ENCODE measurements at regions not wholly inside any gene's neighbourhood (a gene's known extent, or its start where the extent isn't known, plus 50 kb on each side); places are given as distances from the start of the nearest gene placed in this dataset.

- Histone ChIP-seq H3K4me1 (no peaks in the 10 kb centered on the region), H3K36me3 (no peaks in the 10 kb centered on the region), H3K27me3 (no peaks in the 10 kb centered on the region), H3K27ac (no peak overlapping the region), H3K9me3 (no peaks in the 10 kb centered on the region), H3K4me3 (no peak overlapping the region)
- DNase-seq, result no peak
- TF ChIP-seq, protein P1, sequence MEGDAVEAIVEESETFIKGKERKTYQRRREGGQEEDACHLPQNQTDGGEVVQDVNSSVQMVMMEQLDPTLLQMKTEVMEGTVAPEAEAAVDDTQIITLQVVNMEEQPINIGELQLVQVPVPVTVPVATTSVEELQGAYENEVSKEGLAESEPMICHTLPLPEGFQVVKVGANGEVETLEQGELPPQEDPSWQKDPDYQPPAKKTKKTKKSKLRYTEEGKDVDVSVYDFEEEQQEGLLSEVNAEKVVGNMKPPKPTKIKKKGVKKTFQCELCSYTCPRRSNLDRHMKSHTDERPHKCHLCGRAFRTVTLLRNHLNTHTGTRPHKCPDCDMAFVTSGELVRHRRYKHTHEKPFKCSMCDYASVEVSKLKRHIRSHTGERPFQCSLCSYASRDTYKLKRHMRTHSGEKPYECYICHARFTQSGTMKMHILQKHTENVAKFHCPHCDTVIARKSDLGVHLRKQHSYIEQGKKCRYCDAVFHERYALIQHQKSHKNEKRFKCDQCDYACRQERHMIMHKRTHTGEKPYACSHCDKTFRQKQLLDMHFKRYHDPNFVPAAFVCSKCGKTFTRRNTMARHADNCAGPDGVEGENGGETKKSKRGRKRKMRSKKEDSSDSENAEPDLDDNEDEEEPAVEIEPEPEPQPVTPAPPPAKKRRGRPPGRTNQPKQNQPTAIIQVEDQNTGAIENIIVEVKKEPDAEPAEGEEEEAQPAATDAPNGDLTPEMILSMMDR (IDR thresholded peaks at IDR 0.05), result no peak
- FAIRE-seq, result no peak
- 45 to 54% methylated on average over 8 of the region's 8 CpGs for WGBS, 2 donors
- intact Hi-C loops (cut with DNase I), result no loop called here
- no peak for ATAC-seq
These were observed 554.9 kb downstream of the HTR7 start for GRCh38 chr10:90302758-90303481.

GRCh38 chr10:90304533-90304932 lies 553.3 kb downstream of the HTR7 start:
- Histone ChIP-seq H3K4me3 (no peak overlapping the region), H3K27ac (no peak overlapping the region), H3K27me3 (no peaks in the 10 kb centered on the region), H3K9me3 (no peaks in the 10 kb centered on the region), H3K36me3 (no peaks in the 10 kb centered on the region), H3K4me1 (no peaks in the 10 kb centered on the region)
- intact Hi-C loops (cut with DNase I), result no loop called here
- DNase-seq (no peak), FAIRE-seq (no peak), ATAC-seq (no peak)
- WGBS, 2 donors, result 0% methylated on average over 1 of the region's 1 CpG
- TF ChIP-seq, protein P1 (IDR thresholded peaks at IDR 0.05), result no peak

DNA sequence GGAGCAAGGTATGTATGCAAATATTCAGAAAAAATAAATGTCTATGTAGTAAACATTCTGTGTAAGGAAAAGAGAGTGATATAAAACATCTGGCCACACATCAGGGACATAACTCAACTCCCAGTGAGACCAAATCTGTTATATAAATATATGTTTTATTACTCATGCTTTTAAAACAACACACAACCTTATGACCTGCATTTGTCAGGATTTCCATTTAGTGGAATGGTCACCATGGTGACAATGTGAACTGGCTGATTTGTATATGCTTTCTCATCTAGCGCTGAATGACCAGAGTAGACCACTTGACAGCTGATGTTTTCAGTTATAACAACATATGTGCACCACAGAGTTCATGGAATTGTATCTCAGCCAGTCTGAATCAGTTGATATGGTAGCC lies 551.7 kb downstream of the HTR7 start:
- TF ChIP-seq, protein P1 (IDR thresholded peaks at IDR 0.05), result no peak
- intact Hi-C loops (cut with DNase I), result no loop called here
- DNase-seq, result no peak
- no peaks in the 10 kb centered on the region for H3K27me3 ChIP-seq
- H3K27ac ChIP-seq, result no peak overlapping the region
- H3K4me3 ChIP-seq, result no peak overlapping the region
- H3K4me1 ChIP-seq, result no peaks in the 10 kb centered on the region
- no peak for ATAC-seq
- no peaks in the 10 kb centered on the region for H3K9me3 ChIP-seq
- no peak for FAIRE-seq
- H3K36me3 ChIP-seq, result no peaks in the 10 kb centered on the region
- 58 to 70% methylated on average over 1 of the region's 1 CpG for WGBS, 2 donors

GRCh38 chr10:90308223-90308622 lies 549.6 kb downstream of the HTR7 start:
- no peak overlapping the region for H3K4me3 ChIP-seq
- no peaks in the 10 kb centered on the region for H3K4me1 ChIP-seq
- H3K36me3 ChIP-seq, result no peaks in the 10 kb centered on the region
- intact Hi-C loops (cut with DNase I), result no loop called here
- H3K27ac ChIP-seq, result no peak overlapping the region
- TF ChIP-seq, protein P1 (IDR thresholded peaks at IDR 0.05), result no peak
- H3K9me3 ChIP-seq, result no peaks in the 10 kb centered on the region
- no peak for ATAC-seq
- no peak for DNase-seq
- H3K27me3 ChIP-seq, result no peaks in the 10 kb centered on the region
- no peak for FAIRE-seq
- WGBS, 2 donors, result 54 to 67% methylated on average over 7 of the region's 7 CpGs

- no peaks in the 10 kb centered on the region for H3K36me3 ChIP-seq
- no peak for FAIRE-seq
These were observed 544.1 kb downstream of the HTR7 start for GRCh38 chr10:90313576-90314325.

More at GRCh38 chr10:90313576-90314325, 544.1 kb downstream of the HTR7 start:
- Histone ChIP-seq H3K9me3 (no peaks in the 10 kb centered on the region), H3K27me3 (no peaks in the 10 kb centered on the region), H3K4me3 (no peak overlapping the region), H3K4me1 (no peaks in the 10 kb centered on the region), H3K27ac (no peak overlapping the region)
- TF ChIP-seq, protein P1 (IDR thresholded peaks at IDR 0.05), result no peak
- 44 to 55% methylated on average over 3 of the region's 3 CpGs for WGBS, 2 donors
- DNase-seq, result no peak
- ATAC-seq, result no peak
- intact Hi-C loops (cut with DNase I), result no loop called here
